ENCODE measurements at regions not wholly inside any gene's neighbourhood (a gene's known extent, or its start where the extent isn't known, plus 50 kb on each side); places are given as distances from the start of the nearest gene placed in this dataset.

- no peak for TF ChIP-seq POLR2A (IDR thresholded peaks at IDR 0.05)
- TF ChIP-seq, protein P1, sequence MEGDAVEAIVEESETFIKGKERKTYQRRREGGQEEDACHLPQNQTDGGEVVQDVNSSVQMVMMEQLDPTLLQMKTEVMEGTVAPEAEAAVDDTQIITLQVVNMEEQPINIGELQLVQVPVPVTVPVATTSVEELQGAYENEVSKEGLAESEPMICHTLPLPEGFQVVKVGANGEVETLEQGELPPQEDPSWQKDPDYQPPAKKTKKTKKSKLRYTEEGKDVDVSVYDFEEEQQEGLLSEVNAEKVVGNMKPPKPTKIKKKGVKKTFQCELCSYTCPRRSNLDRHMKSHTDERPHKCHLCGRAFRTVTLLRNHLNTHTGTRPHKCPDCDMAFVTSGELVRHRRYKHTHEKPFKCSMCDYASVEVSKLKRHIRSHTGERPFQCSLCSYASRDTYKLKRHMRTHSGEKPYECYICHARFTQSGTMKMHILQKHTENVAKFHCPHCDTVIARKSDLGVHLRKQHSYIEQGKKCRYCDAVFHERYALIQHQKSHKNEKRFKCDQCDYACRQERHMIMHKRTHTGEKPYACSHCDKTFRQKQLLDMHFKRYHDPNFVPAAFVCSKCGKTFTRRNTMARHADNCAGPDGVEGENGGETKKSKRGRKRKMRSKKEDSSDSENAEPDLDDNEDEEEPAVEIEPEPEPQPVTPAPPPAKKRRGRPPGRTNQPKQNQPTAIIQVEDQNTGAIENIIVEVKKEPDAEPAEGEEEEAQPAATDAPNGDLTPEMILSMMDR (IDR thresholded peaks at IDR 0.05): no peak
Measured at GRCh38 chr7:94252971-94253370, 141.7 kb upstream of the COL1A2 start.
